Keratinocyte (primary cell): ENCODE measurements at regions not wholly inside any gene's neighbourhood (a gene's known extent, or its start where the extent isn't known, plus 50 kb on each side); places are given as distances from the start of the nearest gene placed in this dataset.

ENCODE experiments used
- DNase-seq: peaks from one replicate; pipeline ENCODE4 v3.0.0-alpha.2; 2011; ENCODE audit warnings: low read depth, missing footprints, low spot score
- FAIRE-seq: peaks from 2 replicates; lab custom pipeline; 2011; peaks lifted over from hg19 to GRCh38; lab: Jason Lieb, UNC
- H2AFZ ChIP-seq: 2 replicates; pipeline ENCODE4 v1.6.0; 2012; ENCODE audit warnings: low read length, control low read depth, inconsistent platforms; ENCODE audit not compliant: control insufficient read depth
- H3K27ac ChIP-seq: 2 replicates; pipeline ENCODE4 v1.5.1; 2011; ENCODE audit warnings: low read length; ENCODE audit not compliant: control insufficient read depth, insufficient read depth
- H3K27me3 ChIP-seq: 3 replicates; pipeline ENCODE4 v1.6.0; 2011; ENCODE audit warnings: low read length; ENCODE audit not compliant: control insufficient read depth, insufficient read depth; ENCODE audit errors: extremely low read depth
- H3K36me3 ChIP-seq, 2 experiments: 2 replicates in 1 of 2; 3 replicates in 1 of 2; pipeline ENCODE4 v1.5.1; 2011; ENCODE audit warnings: low read length in 2 of 2, mild to moderate bottlenecking in 1 of 2; ENCODE audit not compliant: control insufficient read depth in 2 of 2, insufficient read depth in 2 of 2; ENCODE audit errors: extremely low read depth in 1 of 2
- H3K4me1 ChIP-seq: 3 replicates; pipeline ENCODE4 v1.5.1; 2011; ENCODE audit warnings: low read length; ENCODE audit not compliant: control insufficient read depth, insufficient read depth; ENCODE audit errors: extremely low read depth
- H3K4me2 ChIP-seq: 3 replicates; pipeline ENCODE4 v1.6.0; 2011; ENCODE audit warnings: low read depth, low read length; ENCODE audit not compliant: control insufficient read depth, insufficient read depth; ENCODE audit errors: extremely low read depth
- H3K4me3 ChIP-seq, 3 experiments: fragments of 200-600 bp in 1 of 3; sonication (generic) in 1 of 3; 2 replicates in 2 of 3; 3 replicates in 1 of 3; pipeline ENCODE4 v1.5.1; 2011 to 2016; ENCODE audit warnings: low read length in 3 of 3, mild to moderate bottlenecking in 3 of 3, control low read depth in 2 of 3, inconsistent platforms in 1 of 3, low read depth in 1 of 3, mixed read lengths in 1 of 3, mixed run types in 1 of 3, moderate library complexity in 1 of 3; ENCODE audit not compliant: control insufficient read depth in 2 of 3, insufficient read depth in 2 of 3; ENCODE audit errors: extremely low read depth in 1 of 3
- H3K79me2 ChIP-seq: 2 replicates; pipeline ENCODE4 v1.6.0; 2012; ENCODE audit warnings: low read length; ENCODE audit not compliant: control insufficient read depth, insufficient read depth
- H3K9ac ChIP-seq: 3 replicates; pipeline ENCODE4 v1.6.0; 2011; ENCODE audit warnings: low read length; ENCODE audit not compliant: control insufficient read depth, insufficient read depth; ENCODE audit errors: extremely low read depth
- H3K9me1 ChIP-seq: 3 replicates; pipeline ENCODE4 v1.6.0; 2011; ENCODE audit warnings: low read length; ENCODE audit not compliant: control insufficient read depth, insufficient read depth; ENCODE audit errors: extremely low read depth
- H3K9me3 ChIP-seq: 2 replicates; pipeline ENCODE4 v1.5.1; 2012; ENCODE audit warnings: low read depth, low read length; ENCODE audit not compliant: control insufficient read depth
- H4K20me1 ChIP-seq: 3 replicates; pipeline ENCODE4 v1.6.0; 2011; ENCODE audit warnings: low read length; ENCODE audit not compliant: control insufficient read depth, insufficient read depth; ENCODE audit errors: extremely low read depth
- EZH2 ChIP-seq: IDR thresholded peaks from one replicate; pipeline ENCODE4 v1.6.1; 2012; ENCODE audit warnings: inconsistent platforms, mild to moderate bottlenecking, low read length, moderate library complexity
- dilution Hi-C: fragments of 300-500 bp; cut with MboI; formaldehyde crosslinking; loops from one replicate; pipeline ENCODE4 v1.7.0; 2020; ENCODE audit warnings: low sequenced_read_pairs; ENCODE audit not compliant: extremely low pct_ligation_motif_present
- TF ChIP-seq, protein P1 (sequence below), 3 experiments: IDR thresholded peaks in 1 of 3; conservative IDR thresholded peaks in 1 of 3; optimal IDR thresholded peaks in 1 of 3; 2 replicates in 2 of 3; 3 replicates in 1 of 3; pipeline versions ENCODE3 to v1.5.1; 2011; ENCODE audit warnings: low read length in 3 of 3, mild to moderate bottlenecking in 3 of 3, moderate library complexity in 2 of 3, control low read depth in 1 of 3, inconsistent platforms in 1 of 3; ENCODE audit not compliant: insufficient read depth in 2 of 3; ENCODE audit errors: extremely low read depth in 1 of 3

DNA sequence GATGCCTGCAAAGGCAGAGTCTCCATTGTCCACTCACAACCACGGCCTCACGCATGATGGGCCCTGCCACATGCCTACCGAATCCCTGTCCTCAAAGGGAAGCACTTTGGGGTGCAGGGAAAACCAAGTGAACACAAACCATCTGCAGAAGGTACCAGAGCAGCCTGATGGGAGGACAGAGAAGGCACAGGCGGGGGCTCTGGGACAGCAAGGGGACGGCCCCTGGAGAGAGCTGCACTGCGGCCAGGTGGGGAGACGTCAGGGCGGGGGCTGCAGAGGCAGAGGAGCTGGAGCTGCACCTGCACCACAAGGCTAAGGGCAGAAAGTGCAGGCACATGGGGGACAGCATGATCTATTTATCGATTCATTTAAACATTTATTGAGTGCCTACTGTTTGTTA, 1056.0 kb downstream of the TBC1D22A start:
- TF ChIP-seq, protein P1, sequence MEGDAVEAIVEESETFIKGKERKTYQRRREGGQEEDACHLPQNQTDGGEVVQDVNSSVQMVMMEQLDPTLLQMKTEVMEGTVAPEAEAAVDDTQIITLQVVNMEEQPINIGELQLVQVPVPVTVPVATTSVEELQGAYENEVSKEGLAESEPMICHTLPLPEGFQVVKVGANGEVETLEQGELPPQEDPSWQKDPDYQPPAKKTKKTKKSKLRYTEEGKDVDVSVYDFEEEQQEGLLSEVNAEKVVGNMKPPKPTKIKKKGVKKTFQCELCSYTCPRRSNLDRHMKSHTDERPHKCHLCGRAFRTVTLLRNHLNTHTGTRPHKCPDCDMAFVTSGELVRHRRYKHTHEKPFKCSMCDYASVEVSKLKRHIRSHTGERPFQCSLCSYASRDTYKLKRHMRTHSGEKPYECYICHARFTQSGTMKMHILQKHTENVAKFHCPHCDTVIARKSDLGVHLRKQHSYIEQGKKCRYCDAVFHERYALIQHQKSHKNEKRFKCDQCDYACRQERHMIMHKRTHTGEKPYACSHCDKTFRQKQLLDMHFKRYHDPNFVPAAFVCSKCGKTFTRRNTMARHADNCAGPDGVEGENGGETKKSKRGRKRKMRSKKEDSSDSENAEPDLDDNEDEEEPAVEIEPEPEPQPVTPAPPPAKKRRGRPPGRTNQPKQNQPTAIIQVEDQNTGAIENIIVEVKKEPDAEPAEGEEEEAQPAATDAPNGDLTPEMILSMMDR (optimal IDR thresholded peaks at IDR 0.05 in 1 of 3, IDR thresholded peaks at IDR 0.05 in 1 of 3, conservative IDR thresholded peaks at IDR 0.05 in 1 of 3; ENCODE audit: extremely low read depth in 1 of 3, insufficient read depth in 2 of 3, low read length in 3 of 3): no peak
- no peak for TF ChIP-seq EZH2
- Histone ChIP-seq H3K27ac (no peak overlapping the region), H3K9me1 (no peaks in the 10 kb centered on the region), H3K79me2 (no peaks in the 10 kb centered on the region), H4K20me1 (no peaks in the 10 kb centered on the region), H3K4me2 (no peak overlapping the region), H3K9ac (no peak overlapping the region), H2AFZ (no peak overlapping the region), H3K4me1 (no peaks in the 10 kb centered on the region), H3K9me3 (peaks cover 3% of the 10 kb centered on the region), H3K36me3 (no peaks in the 10 kb centered on the region), H3K27me3 (no peaks in the 10 kb centered on the region), H3K4me3 (no peak overlapping the region)
- FAIRE-seq: no peak
- no peak for DNase-seq
- dilution Hi-C loops: no loop called here

DNA sequence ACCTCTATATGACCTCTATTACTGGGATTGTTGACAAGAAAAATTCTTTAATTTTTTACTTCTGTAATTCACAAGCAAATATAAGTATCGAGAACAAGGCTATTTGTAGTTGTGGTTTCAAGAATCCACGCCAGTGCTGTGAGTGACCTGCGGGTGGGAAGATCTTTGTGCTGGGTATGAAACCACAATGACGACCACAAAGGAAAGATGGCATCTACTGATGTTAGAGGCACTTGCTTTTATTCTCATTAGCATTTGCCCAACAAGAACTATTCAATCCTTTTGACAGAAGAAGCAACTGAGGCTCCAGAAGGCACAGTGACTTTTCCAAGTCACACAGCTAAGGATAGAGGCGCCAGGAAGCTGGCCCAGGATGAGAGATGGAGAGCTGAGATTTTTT, 1054.9 kb downstream of the TBC1D22A start:
- Histone ChIP-seq H3K9me3 (peaks cover 3% of the 10 kb centered on the region), H3K79me2 (no peaks in the 10 kb centered on the region), H3K9ac (no peak overlapping the region), H4K20me1 (no peaks in the 10 kb centered on the region), H3K27ac (no peak overlapping the region), H3K4me1 (no peaks in the 10 kb centered on the region), H3K9me1 (no peaks in the 10 kb centered on the region), H2AFZ (no peak overlapping the region), H3K36me3 (no peaks in the 10 kb centered on the region), H3K27me3 (no peaks in the 10 kb centered on the region), H3K4me2 (no peak overlapping the region), H3K4me3 (no peak overlapping the region)
- no peak for TF ChIP-seq EZH2
- TF ChIP-seq, protein P1 (optimal IDR thresholded peaks at IDR 0.05 in 1 of 3, IDR thresholded peaks at IDR 0.05 in 1 of 3, conservative IDR thresholded peaks at IDR 0.05 in 1 of 3; ENCODE audit: extremely low read depth in 1 of 3, insufficient read depth in 2 of 3, low read length in 3 of 3): no peak
- FAIRE-seq (no peak), DNase-seq (no peak)
- dilution Hi-C loops: no loop called here
